ENCODE measurements at regions not wholly inside any gene's neighbourhood (a gene's known extent, or its start where the extent isn't known, plus 50 kb on each side); places are given as distances from the start of the nearest gene placed in this dataset.

DNA sequence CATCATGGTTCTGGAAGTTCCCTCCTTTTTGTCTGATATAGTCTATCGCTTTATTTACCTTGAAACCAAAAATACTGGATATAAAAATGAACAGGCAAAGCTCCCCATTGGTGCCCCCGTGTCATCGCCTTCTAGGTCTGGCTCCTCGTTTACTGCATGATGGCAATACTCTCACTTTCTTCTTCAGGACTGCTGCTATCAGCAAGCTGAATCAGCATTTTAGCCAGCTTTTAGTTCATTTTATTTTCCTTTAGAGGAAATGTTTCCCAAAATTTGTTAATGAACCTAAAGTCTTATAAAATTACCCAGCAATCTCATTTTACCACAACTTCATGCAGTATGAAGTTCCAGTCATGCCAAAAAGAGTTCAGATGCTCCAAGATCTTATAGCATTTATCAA is 80.5 kb downstream of the ZIC3 start:
- Histone ChIP-seq H2AFZ (ENCODE audit: low read length) (no peak overlapping the region), H3K4me2 (ENCODE audit: low read depth, low read length, poor library complexity, severe bottlenecking) (no peak overlapping the region), H3K4me3 (ENCODE audit: low read length) (no peak overlapping the region), H3K9me2 (replicated peaks; ENCODE audit: insufficient read depth, low read length) (no peaks in the 10 kb centered on the region), H3K27ac (ENCODE audit: low read length) (no peak overlapping the region), H3K9me3 (ENCODE audit: low read length) (no peaks in the 10 kb centered on the region; the same call in none of the 2 replicates), H3K27me3 (ENCODE audit: low read length) (no peaks in the 10 kb centered on the region), H3K36me3 (ENCODE audit: insufficient read depth, low read length) (no peaks in the 10 kb centered on the region), H3K79me2 (ENCODE audit: low read length) (no peaks in the 10 kb centered on the region), H3K9ac (ENCODE audit: low read length) (no peak overlapping the region), H3K4me1 (ENCODE audit: low read length) (no peaks in the 10 kb centered on the region), H4K20me1 (ENCODE audit: insufficient read depth, low read depth, low read length) (no peaks in the 10 kb centered on the region)
- DNase-seq = no peak

DNA sequence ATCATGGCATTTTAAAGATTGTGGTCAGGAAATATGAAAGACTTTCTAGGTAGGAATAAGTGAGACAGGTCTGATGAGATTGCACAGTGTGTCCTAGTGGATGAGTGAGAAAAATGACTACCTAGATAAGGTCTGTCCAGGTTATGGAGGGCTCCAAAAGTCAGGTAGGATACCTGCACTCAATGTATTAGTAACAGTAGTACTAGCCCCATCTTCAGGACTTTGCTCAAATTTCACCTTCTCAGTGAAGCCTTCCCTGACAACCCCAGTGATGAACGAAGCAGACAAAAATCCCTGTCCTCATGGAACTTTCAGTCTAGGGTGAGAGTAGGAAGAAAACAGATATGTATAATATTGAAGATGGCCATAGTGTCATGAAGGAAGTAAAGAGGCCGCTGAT is 85.7 kb downstream of the ZIC3 start:
- Histone ChIP-seq H3K9ac (ENCODE audit: low read length) (no peak overlapping the region), H3K9me3 (ENCODE audit: low read length) (no peaks in the 10 kb centered on the region; the same call in 1 of the 2 replicates), H4K20me1 (ENCODE audit: insufficient read depth, low read depth, low read length) (no peaks in the 10 kb centered on the region), H3K4me2 (ENCODE audit: low read depth, low read length, poor library complexity, severe bottlenecking) (no peak overlapping the region), H3K79me2 (ENCODE audit: low read length) (no peaks in the 10 kb centered on the region), H3K27ac (ENCODE audit: low read length) (no peak overlapping the region), H3K36me3 (ENCODE audit: insufficient read depth, low read length) (no peaks in the 10 kb centered on the region), H3K4me3 (ENCODE audit: low read length) (no peak overlapping the region), H2AFZ (ENCODE audit: low read length) (no peak overlapping the region), H3K9me2 (replicated peaks; ENCODE audit: insufficient read depth, low read length) (no peaks in the 10 kb centered on the region), H3K4me1 (ENCODE audit: low read length) (no peaks in the 10 kb centered on the region), H3K27me3 (ENCODE audit: low read length) (no peaks in the 10 kb centered on the region)
- DNase-seq = no peak

DNA sequence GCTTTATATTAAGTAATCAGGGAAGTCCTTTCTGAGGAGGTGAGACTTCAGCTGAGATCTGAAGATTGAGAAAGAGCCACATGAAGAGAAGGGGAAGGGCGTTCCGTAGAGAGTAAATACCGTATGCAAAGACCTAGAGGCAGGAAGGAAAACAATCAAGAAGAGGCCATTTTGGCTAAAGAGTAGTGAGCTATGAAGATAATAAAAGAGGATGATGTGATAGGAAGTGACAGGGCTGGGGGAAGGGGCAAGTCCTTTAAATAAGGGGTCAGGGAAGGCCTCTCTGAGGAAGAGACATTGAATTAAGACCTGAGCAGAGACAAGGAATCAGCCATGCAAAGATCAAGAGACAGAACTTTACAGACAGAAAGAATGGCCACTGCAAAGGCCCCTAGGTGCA is 86.2 kb downstream of the ZIC3 start:
- Histone ChIP-seq H3K4me1 (ENCODE audit: low read length) (no peaks in the 10 kb centered on the region), H3K79me2 (ENCODE audit: low read length) (no peaks in the 10 kb centered on the region), H3K9me2 (replicated peaks; ENCODE audit: insufficient read depth, low read length) (no peaks in the 10 kb centered on the region), H2AFZ (ENCODE audit: low read length) (no peak overlapping the region), H3K9me3 (ENCODE audit: low read length) (no peaks in the 10 kb centered on the region; the same call in 1 of the 2 replicates), H3K4me2 (ENCODE audit: low read depth, low read length, poor library complexity, severe bottlenecking) (no peak overlapping the region), H3K27me3 (ENCODE audit: low read length) (no peaks in the 10 kb centered on the region), H3K27ac (ENCODE audit: low read length) (no peak overlapping the region), H3K9ac (ENCODE audit: low read length) (no peak overlapping the region), H3K4me3 (ENCODE audit: low read length) (no peak overlapping the region), H3K36me3 (ENCODE audit: insufficient read depth, low read length) (no peaks in the 10 kb centered on the region), H4K20me1 (ENCODE audit: insufficient read depth, low read depth, low read length) (no peaks in the 10 kb centered on the region)
- DNase-seq = no peak

DNA sequence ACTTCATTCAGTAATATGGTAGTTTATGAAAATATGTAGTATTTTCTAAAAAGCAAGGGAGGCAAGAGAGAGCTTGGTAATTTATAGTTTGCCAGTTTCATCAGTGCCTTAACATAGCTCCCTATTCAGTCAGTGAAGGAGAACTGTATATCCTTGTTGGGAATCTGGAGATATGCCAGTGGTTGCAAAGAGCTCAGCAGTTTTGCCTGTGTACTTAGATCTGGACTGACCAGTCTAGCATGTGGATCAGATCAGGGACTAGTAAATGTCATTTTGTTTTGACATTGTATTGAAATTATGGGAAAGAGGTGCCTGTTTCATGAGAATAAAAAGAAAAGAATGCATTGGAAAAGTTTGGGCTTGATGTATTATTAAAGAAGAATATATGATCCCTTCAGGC is 88.6 kb downstream of the ZIC3 start:
- Histone ChIP-seq H3K4me3 (ENCODE audit: low read length) (no peak overlapping the region), H3K27me3 (ENCODE audit: low read length) (no peaks in the 10 kb centered on the region)
- DNase-seq = no peak

DNA sequence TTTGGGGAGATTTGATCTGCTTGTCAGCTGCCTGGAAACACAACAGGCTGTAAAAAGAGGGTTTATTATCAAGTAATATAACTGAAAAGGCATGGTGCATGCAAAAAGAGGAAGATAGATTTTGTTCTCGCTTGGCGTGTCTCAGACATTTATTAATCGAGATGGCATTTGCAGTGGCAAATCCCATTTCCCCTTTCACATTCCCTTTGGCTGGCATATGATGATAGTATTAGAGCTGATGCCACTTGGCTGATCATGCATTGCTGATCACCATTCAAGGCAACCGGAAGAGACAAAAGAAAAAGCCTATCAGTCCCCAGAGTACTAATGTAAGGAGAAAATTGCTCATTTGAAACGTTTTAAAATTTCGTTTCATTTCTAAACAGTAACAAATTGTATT is 101.8 kb downstream of the ZIC3 start:
- Histone ChIP-seq H3K9ac (ENCODE audit: low read length) (no peak overlapping the region), H3K36me3 (ENCODE audit: insufficient read depth, low read length) (no peaks in the 10 kb centered on the region), H2AFZ (ENCODE audit: low read length) (no peak overlapping the region), H3K27me3 (ENCODE audit: low read length) (no peaks in the 10 kb centered on the region), H3K27ac (ENCODE audit: low read length) (no peak overlapping the region), H3K4me2 (ENCODE audit: low read depth, low read length, poor library complexity, severe bottlenecking) (no peak overlapping the region), H3K9me3 (ENCODE audit: low read length) (peaks cover 13% of the 10 kb centered on the region; the same call in 1 of the 2 replicates), H3K79me2 (ENCODE audit: low read length) (no peaks in the 10 kb centered on the region), H4K20me1 (ENCODE audit: insufficient read depth, low read depth, low read length) (no peaks in the 10 kb centered on the region), H3K4me3 (ENCODE audit: low read length) (no peak overlapping the region), H3K4me1 (ENCODE audit: low read length) (no peaks in the 10 kb centered on the region), H3K9me2 (replicated peaks; ENCODE audit: insufficient read depth, low read length) (no peaks in the 10 kb centered on the region; the same call in 1 of the 2 replicates)
- DNase-seq = no peak

More for the DNA sequence above, 88.6 kb downstream of the ZIC3 start:
- Histone ChIP-seq H3K36me3 (ENCODE audit: insufficient read depth, low read length) (no peaks in the 10 kb centered on the region), H3K9me2 (replicated peaks; ENCODE audit: insufficient read depth, low read length) (no peaks in the 10 kb centered on the region), H2AFZ (ENCODE audit: low read length) (no peak overlapping the region), H4K20me1 (ENCODE audit: insufficient read depth, low read depth, low read length) (no peaks in the 10 kb centered on the region), H3K27ac (ENCODE audit: low read length) (no peak overlapping the region), H3K9me3 (ENCODE audit: low read length) (no peaks in the 10 kb centered on the region; the same call in 1 of the 2 replicates), H3K4me1 (ENCODE audit: low read length) (no peaks in the 10 kb centered on the region), H3K4me2 (ENCODE audit: low read depth, low read length, poor library complexity, severe bottlenecking) (no peak overlapping the region), H3K79me2 (ENCODE audit: low read length) (no peaks in the 10 kb centered on the region), H3K9ac (ENCODE audit: low read length) (no peak overlapping the region)

DNA sequence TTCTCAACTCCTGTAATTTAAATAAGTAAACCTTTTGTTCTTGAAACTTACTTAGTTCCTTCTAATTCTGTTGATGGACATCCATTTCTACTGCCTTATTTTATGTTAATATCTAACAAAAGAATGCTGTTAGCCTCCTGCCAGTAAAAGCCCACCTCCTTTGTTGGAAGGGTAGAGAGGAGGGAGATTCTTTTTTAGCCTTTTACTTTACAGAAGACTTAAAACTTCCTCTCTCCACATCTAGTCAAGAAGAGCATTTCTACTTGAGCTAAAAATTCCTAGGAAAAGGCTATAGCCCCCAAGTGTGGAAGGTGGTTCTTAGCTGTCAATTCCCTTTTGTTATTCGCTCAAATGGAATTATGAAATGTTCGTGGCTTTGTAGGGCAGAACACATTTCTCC is 118.7 kb downstream of the ZIC3 start:
- Histone ChIP-seq H2AFZ (ENCODE audit: low read length) (no peak overlapping the region), H3K79me2 (ENCODE audit: low read length) (no peaks in the 10 kb centered on the region)
- no peak for DNase-seq

DNA sequence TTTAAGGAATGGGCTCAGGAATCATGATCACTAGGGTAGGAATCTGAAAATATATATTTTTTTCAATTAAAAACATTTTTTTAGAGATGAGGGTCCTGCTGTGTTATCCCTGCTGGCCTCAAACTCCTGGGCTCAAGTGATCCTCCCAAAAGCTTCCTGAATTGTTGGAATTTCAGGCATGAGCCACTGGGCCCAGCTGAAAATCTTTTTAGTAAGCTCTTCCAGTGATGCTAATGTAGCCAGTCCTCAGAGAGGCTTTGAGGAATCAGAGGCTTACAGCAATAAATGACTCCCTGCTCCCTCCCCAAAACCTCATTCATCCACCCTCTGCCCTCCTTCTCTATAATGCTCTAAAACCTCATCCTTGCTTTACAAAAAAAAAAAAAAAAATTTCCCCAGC is 129.5 kb downstream of the ZIC3 start:
- no peaks in the 10 kb centered on the region for H3K27me3 ChIP-seq (ENCODE audit: low read length)
- H3K9ac ChIP-seq (ENCODE audit: low read length) = no peak overlapping the region
- no peaks in the 10 kb centered on the region; the same call in 1 of the 2 replicates for H3K9me3 ChIP-seq (ENCODE audit: low read length)
- no peaks in the 10 kb centered on the region for H3K9me2 ChIP-seq (replicated peaks; ENCODE audit: insufficient read depth, low read length)
- no peaks in the 10 kb centered on the region for H3K4me1 ChIP-seq (ENCODE audit: low read length)
- H3K27ac ChIP-seq (ENCODE audit: low read length) = no peak overlapping the region
- H3K4me3 ChIP-seq (ENCODE audit: low read length) = no peak overlapping the region
- H3K4me2 ChIP-seq (ENCODE audit: low read depth, low read length, poor library complexity, severe bottlenecking) = no peak overlapping the region
- no peaks in the 10 kb centered on the region for H3K36me3 ChIP-seq (ENCODE audit: insufficient read depth, low read length)
- no peak overlapping the region for H2AFZ ChIP-seq (ENCODE audit: low read length)
- H4K20me1 ChIP-seq (ENCODE audit: insufficient read depth, low read depth, low read length) = no peaks in the 10 kb centered on the region
- DNase-seq = no peak
- H3K79me2 ChIP-seq (ENCODE audit: low read length) = no peaks in the 10 kb centered on the region

More for the DNA sequence above, 118.7 kb downstream of the ZIC3 start:
- H3K4me1 ChIP-seq (ENCODE audit: low read length) = no peaks in the 10 kb centered on the region
- peaks cover 3% of the 10 kb centered on the region; the same call in 1 of the 2 replicates for H3K9me3 ChIP-seq (ENCODE audit: low read length)
- no peak overlapping the region for H3K27ac ChIP-seq (ENCODE audit: low read length)
- H3K9me2 ChIP-seq (replicated peaks; ENCODE audit: insufficient read depth, low read length) = no peaks in the 10 kb centered on the region
- no peaks in the 10 kb centered on the region for H3K36me3 ChIP-seq (ENCODE audit: insufficient read depth, low read length)
- no peaks in the 10 kb centered on the region for H3K27me3 ChIP-seq (ENCODE audit: low read length)
- no peak overlapping the region for H3K4me2 ChIP-seq (ENCODE audit: low read depth, low read length, poor library complexity, severe bottlenecking)
- no peak overlapping the region for H3K4me3 ChIP-seq (ENCODE audit: low read length)
- H4K20me1 ChIP-seq (ENCODE audit: insufficient read depth, low read depth, low read length) = no peaks in the 10 kb centered on the region
- no peak overlapping the region for H3K9ac ChIP-seq (ENCODE audit: low read length)

DNA sequence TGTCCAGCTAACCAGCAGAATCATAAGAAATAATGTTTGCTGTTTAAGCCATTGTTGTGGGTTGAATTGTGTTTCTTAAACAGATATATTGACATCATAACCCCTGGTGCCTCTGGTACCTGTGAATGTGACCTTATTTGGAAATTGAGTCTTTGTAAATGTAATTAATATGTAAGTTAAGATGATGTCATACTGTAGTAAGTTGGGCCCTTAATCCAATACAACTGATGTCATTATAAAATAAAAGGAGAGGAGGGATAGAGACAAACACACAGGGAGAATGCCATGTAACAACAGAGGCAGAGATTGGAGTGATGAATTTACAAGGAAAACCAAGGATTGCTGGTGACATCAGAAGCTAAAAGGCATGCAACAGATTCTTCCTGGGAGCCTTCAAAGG is 141.4 kb downstream of the ZIC3 start:
- Histone ChIP-seq H4K20me1 (ENCODE audit: insufficient read depth, low read depth, low read length) (no peaks in the 10 kb centered on the region), H3K4me3 (ENCODE audit: low read length) (no peak overlapping the region), H2AFZ (ENCODE audit: low read length) (no peak overlapping the region), H3K9me3 (ENCODE audit: low read length) (peaks cover 16% of the 10 kb centered on the region; the same call in 1 of the 2 replicates), H3K27me3 (ENCODE audit: low read length) (no peaks in the 10 kb centered on the region), H3K27ac (ENCODE audit: low read length) (no peak overlapping the region), H3K9me2 (replicated peaks; ENCODE audit: insufficient read depth, low read length) (no peaks in the 10 kb centered on the region), H3K36me3 (ENCODE audit: insufficient read depth, low read length) (no peaks in the 10 kb centered on the region), H3K4me2 (ENCODE audit: low read depth, low read length, poor library complexity, severe bottlenecking) (no peak overlapping the region), H3K9ac (ENCODE audit: low read length) (no peak overlapping the region), H3K79me2 (ENCODE audit: low read length) (no peaks in the 10 kb centered on the region), H3K4me1 (ENCODE audit: low read length) (no peaks in the 10 kb centered on the region)
- no peak for DNase-seq

DNA sequence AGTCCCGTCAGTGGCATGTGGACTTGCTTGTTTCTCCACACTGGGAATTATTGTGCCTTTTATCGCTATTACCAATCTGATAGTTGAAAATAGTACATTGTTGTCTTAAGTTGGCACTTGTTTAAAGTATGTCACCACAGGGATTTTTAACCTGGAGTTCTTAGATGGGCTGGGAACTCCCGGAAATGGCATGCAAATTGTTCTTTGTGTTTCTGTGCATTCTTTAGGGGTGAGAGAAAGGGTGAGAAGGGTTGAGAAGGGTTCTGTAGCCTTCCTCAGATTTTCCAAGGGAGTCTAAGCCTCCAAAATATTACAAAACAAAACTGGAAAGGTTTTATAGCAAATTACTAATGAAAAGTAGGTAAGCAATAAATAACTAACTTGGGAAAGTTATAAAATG is 176.9 kb downstream of the ZIC3 start:
- Histone ChIP-seq H3K27ac (ENCODE audit: low read length) (no peak overlapping the region), H3K9me3 (ENCODE audit: low read length) (peaks cover 10% of the 10 kb centered on the region; the same call in 1 of the 2 replicates), H3K27me3 (ENCODE audit: low read length) (no peaks in the 10 kb centered on the region), H3K9ac (ENCODE audit: low read length) (no peak overlapping the region), H3K79me2 (ENCODE audit: low read length) (no peaks in the 10 kb centered on the region), H3K4me1 (ENCODE audit: low read length) (no peaks in the 10 kb centered on the region), H3K4me3 (ENCODE audit: low read length) (no peak overlapping the region), H3K4me2 (ENCODE audit: low read depth, low read length, poor library complexity, severe bottlenecking) (no peak overlapping the region), H2AFZ (ENCODE audit: low read length) (no peak overlapping the region), H3K36me3 (ENCODE audit: insufficient read depth, low read length) (no peaks in the 10 kb centered on the region), H4K20me1 (ENCODE audit: insufficient read depth, low read depth, low read length) (no peaks in the 10 kb centered on the region), H3K9me2 (replicated peaks; ENCODE audit: insufficient read depth, low read length) (no peaks in the 10 kb centered on the region)
- no peak for DNase-seq

Measured in Karpas-422 (cell line).